A549 (cell line): ENCODE measurements at regions not wholly inside any gene's neighbourhood (a gene's known extent, or its start where the extent isn't known, plus 50 kb on each side); places are given as distances from the start of the nearest gene placed in this dataset.
"Not testable (repeated sequence)": the region's sequence is repeated elsewhere in the genome, so short reads cannot be mapped to it uniquely, and the experiment has no call there.

Source experiments
- ATAC-seq, 2 experiments: fragments of 200-7000 bp in 1 of 2; fragments of >200 bp in 1 of 2; cut with Nextera tagmentation in 1 of 2; cut with Tn5 transposase in 1 of 2; 3 replicates each; pipeline versions ENCODE4 v1.8.0 to v1.9.1; 2018 to 2020; ENCODE audit warnings: mild to moderate bottlenecking in 1 of 2, moderate library complexity in 1 of 2
- CTCF ChIA-PET: fragments of 300-600 bp; sonication (Branson Sonifier 250); formaldehyde crosslinking; extraction: SDS; loops from one replicate; lab custom pipeline; 2021; ENCODE audit warnings: antibody characterized with exemption, inconsistent platforms; lab: Yijun Ruan, JAX
- POLR2A ChIA-PET: fragments of 350-600 bp; formaldehyde crosslinking; extraction: SDS; loops from one replicate; lab custom pipeline; 2021; ENCODE audit warnings: antibody characterized with exemption, inconsistent platforms; lab: Yijun Ruan, JAX
- DNase-seq, 2 experiments: peaks; one replicate each; pipeline versions ENCODE4 v3.0.0 to v3.0.0-alpha.2; 2011 to 2016; ENCODE audit warnings: low read depth in 1 of 2, low spot score in 1 of 2
- FAIRE-seq: peaks from 2 replicates; lab custom pipeline; 2011; peaks lifted over from hg19 to GRCh38; lab: Jason Lieb, UNC
- H3K27ac ChIP-seq, 2 experiments: fragments of >200 bp; sonication (Bioruptor Twin); formaldehyde crosslinking; 3 replicates each; pipeline ENCODE4 v1.5.1; 2016 to 2017
- H3K4me1 ChIP-seq: fragments of >200 bp; sonication (Bioruptor Twin); formaldehyde crosslinking; 3 replicates; pipeline ENCODE4 v1.6.1; 2016
- H3K4me2 ChIP-seq: fragments of >200 bp; sonication (Bioruptor Twin); formaldehyde crosslinking; 3 replicates; pipeline ENCODE4 v1.6.1; 2016
- H3K4me3 ChIP-seq: fragments of >200 bp; sonication (Bioruptor Twin); formaldehyde crosslinking; 3 replicates; pipeline ENCODE4 v1.5.1; 2016
- H3K9me3 ChIP-seq: fragments of >200 bp; sonication (Bioruptor Twin); formaldehyde crosslinking; 3 replicates; pipeline ENCODE4 v1.6.1; 2016
- CBX2 ChIP-seq: fragments of 200-600 bp; sonication (generic); IDR thresholded peaks from 2 replicates; pipeline ENCODE4 v1.6.1; 2016; ENCODE audit warnings: low read depth, mild to moderate bottlenecking, borderline replicate concordance
- CBX8 ChIP-seq: fragments of 200-600 bp; sonication (generic); IDR thresholded peaks from 2 replicates; pipeline ENCODE4 v1.6.1; 2016
- CEBPB ChIP-seq, 2 experiments: fragments of >200 bp in 1 of 2; sonication (Bioruptor Twin) in 1 of 2; formaldehyde crosslinking in 1 of 2; IDR thresholded peaks; 2 replicates each; pipeline ENCODE4 v1.6.1; 2012 to 2016
- E2F6 ChIP-seq: IDR thresholded peaks from 2 replicates; pipeline ENCODE4 v1.6.1; 2012; ENCODE audit warnings: low read depth, borderline replicate concordance
- EHF ChIP-seq: fragments of 250-450 bp; sonication (Bioruptor Pico); IDR thresholded peaks from 2 replicates; pipeline ENCODE4 v1.5.0; 2020; ENCODE audit warnings: mild to moderate bottlenecking
- ELK1 ChIP-seq: fragments of 150-350 bp; IDR thresholded peaks from 2 replicates; pipeline ENCODE4 v1.6.1; 2014; ENCODE audit warnings: low read depth, mild to moderate bottlenecking, low read length
- FOSB ChIP-seq: fragments of 250-450 bp; sonication (Bioruptor Pico); IDR thresholded peaks from 2 replicates; pipeline ENCODE4 v1.5.0; 2020; ENCODE audit warnings: mild to moderate bottlenecking, moderate library complexity
- FOXS1 ChIP-seq: fragments of 250-450 bp; sonication (Bioruptor Pico); IDR thresholded peaks from 2 replicates; pipeline ENCODE4 v1.5.0; 2020; ENCODE audit warnings: mild to moderate bottlenecking, moderate library complexity
- GATA3 ChIP-seq: IDR thresholded peaks from 2 replicates; pipeline ENCODE4 v1.6.1; 2012; ENCODE audit warnings: borderline replicate concordance
- HDAC2 ChIP-seq: fragments of 200-600 bp; sonication (generic); IDR thresholded peaks from 2 replicates; pipeline ENCODE4 v1.6.1; 2016
- HES2 ChIP-seq: fragments of >200 bp; sonication (Bioruptor Twin); formaldehyde crosslinking; IDR thresholded peaks from 2 replicates; pipeline ENCODE4 v1.6.1; 2016
- HEYL ChIP-seq: fragments of 250-450 bp; sonication (Bioruptor Pico); IDR thresholded peaks from 2 replicates; pipeline ENCODE4 v1.8.0; 2021; ENCODE audit warnings: mild to moderate bottlenecking, moderate library complexity
- HMGXB4 ChIP-seq: fragments of 250-450 bp; sonication (Bioruptor Pico); IDR thresholded peaks from 2 replicates; pipeline ENCODE4 v1.5.0; 2021; ENCODE audit warnings: mild to moderate bottlenecking, moderate library complexity, borderline replicate concordance
- HOXA7 ChIP-seq: fragments of 250-450 bp; sonication (Bioruptor Pico); IDR thresholded peaks from 2 replicates; pipeline ENCODE4 v1.5.0; 2020; ENCODE audit warnings: mild to moderate bottlenecking, moderate library complexity
- HOXB13 ChIP-seq: fragments of 250-450 bp; sonication (Bioruptor Pico); IDR thresholded peaks from 2 replicates; pipeline ENCODE4 v1.5.0; 2020; ENCODE audit warnings: low read depth, mild to moderate bottlenecking, moderate library complexity
- HOXB5 ChIP-seq: fragments of 250-450 bp; sonication (Bioruptor Pico); IDR thresholded peaks from 2 replicates; pipeline ENCODE4 v1.5.0; 2020; ENCODE audit warnings: mild to moderate bottlenecking, moderate library complexity
- JUN ChIP-seq, 2 experiments: fragments of >200 bp; sonication (Bioruptor Twin); formaldehyde crosslinking; IDR thresholded peaks; 2 replicates in 1 of 2; 3 replicates in 1 of 2; pipeline ENCODE4 v1.6.1; 2016 to 2017
- KDM1A ChIP-seq: fragments of 200-600 bp; sonication (generic); IDR thresholded peaks from 2 replicates; pipeline ENCODE4 v1.6.1; 2016; ENCODE audit warnings: low read depth, mild to moderate bottlenecking
- KDM5A ChIP-seq: fragments of 200-600 bp; sonication (generic); IDR thresholded peaks from 2 replicates; pipeline ENCODE4 v1.6.1; 2016; ENCODE audit warnings: antibody characterized with exemption, mild to moderate bottlenecking
- NR3C1 ChIP-seq: fragments of >200 bp; sonication (Bioruptor Twin); formaldehyde crosslinking; IDR thresholded peaks from 3 replicates; pipeline ENCODE4 v1.6.1; 2017
- PHF8 ChIP-seq: fragments of 200-600 bp; sonication (generic); IDR thresholded peaks from 2 replicates; pipeline ENCODE4 v1.6.1; 2016; ENCODE audit warnings: low read depth, mild to moderate bottlenecking, antibody characterized with exemption, moderate library complexity, borderline replicate concordance
- POLR2AphosphoS2 ChIP-seq: conservative IDR thresholded peaks from 2 replicates; pipeline ENCODE4 v1.6.1; 2012; ENCODE audit warnings: low read length, improper control_type of control experiment, inconsistent platforms
- REST ChIP-seq: fragments of 200-600 bp; sonication (generic); IDR thresholded peaks from 2 replicates; pipeline ENCODE4 v1.6.1; 2016; ENCODE audit warnings: antibody characterized with exemption, mild to moderate bottlenecking, moderate library complexity
- RNF2 ChIP-seq: fragments of 200-600 bp; sonication (generic); IDR thresholded peaks from 2 replicates; pipeline ENCODE4 v1.6.1; 2016; ENCODE audit warnings: low read depth, mild to moderate bottlenecking, antibody characterized with exemption, moderate library complexity, borderline replicate concordance
- TP53 ChIP-seq: fragments of 250-450 bp; sonication (Bioruptor Pico); IDR thresholded peaks from 2 replicates; pipeline ENCODE4 v1.5.0; 2021; ENCODE audit warnings: mild to moderate bottlenecking, moderate library complexity
- ZC3H11A ChIP-seq: fragments of 450-650 bp; IDR thresholded peaks from 2 replicates; pipeline ENCODE4 v1.6.1; 2014; ENCODE audit warnings: antibody characterized with exemption, mild to moderate bottlenecking
- WGBS: methylation state at CpG from one replicate; pipeline ENCODE4 v1.1.6; 2017; ENCODE audit errors: missing lambda C conversion rate; 5-methylcytosine and 5-hydroxymethylcytosine counted together

- no peak overlapping the region for H3K4me2 ChIP-seq
- no peak overlapping the region for H3K4me3 ChIP-seq
- WGBS = 0% methylated on average over 3 of the region's 3 CpGs
- no peaks in the 10 kb centered on the region for H3K9me3 ChIP-seq
- TF ChIP-seq E2F6 = no peak
- TF ChIP-seq EHF (CRISPR knock-in tag) = no peak
- no peak for TF ChIP-seq POLR2AphosphoS2
- no peak for TF ChIP-seq CBX2
- no peak for TF ChIP-seq TP53 (CRISPR knock-in tag)
- no peak for TF ChIP-seq HES2
- no peak for TF ChIP-seq REST
- TF ChIP-seq HOXA7 = no peak
- TF ChIP-seq HMGXB4 = no peak
- TF ChIP-seq ZC3H11A = no peak
- no peak for TF ChIP-seq HOXB5
- TF ChIP-seq HDAC2 = no peak
- TF ChIP-seq CBX8 = no peak
- TF ChIP-seq HEYL (CRISPR knock-in tag) = no peak
- TF ChIP-seq FOXS1 (CRISPR knock-in tag) = no peak
- TF ChIP-seq, all 56 proteins: peak for 0
- no peak for FAIRE-seq
- DNase-seq = no peak
- ATAC-seq = no peak
- ChIA-PET CTCF (no interaction called here), POLR2A (no interaction called here)
- H3K4me1 ChIP-seq = no peaks in the 10 kb centered on the region
- no peak overlapping the region for H3K27ac ChIP-seq
These were observed 1705.5 kb upstream of the PIK3C3 start for GRCh38 chr18:40249390-40250080.

- WGBS = 52% methylated on average over 5 of the region's 5 CpGs
- H3K9me3 ChIP-seq, CTCF ChIA-PET, H3K4me2 ChIP-seq, H3K4me1 ChIP-seq, H3K4me3 ChIP-seq, ATAC-seq, POLR2A ChIA-PET, DNase-seq, FAIRE-seq, H3K27ac ChIP-seq: not testable (repeated sequence)
These were observed 1709.4 kb upstream of the PIK3C3 start for GRCh38 chr18:40245612-40246011.

- POLR2A ChIA-PET = no interaction called here
- H3K27ac ChIP-seq = no peak overlapping the region
- TF ChIP-seq ELK1 (no peak), HEYL (CRISPR knock-in tag) (no peak), CEBPB (IDR thresholded peaks at IDR 0.05) (no peak), PHF8 (no peak), JUN (IDR thresholded peaks at IDR 0.05) (no peak), KDM1A (no peak), NR3C1 (no peak), RNF2 (no peak), HOXB13 (CRISPR knock-in tag) (no peak), KDM5A (no peak), FOSB (CRISPR knock-in tag) (no peak), GATA3 (no peak)
- TF ChIP-seq, all 56 proteins: peak for 0
- 0% methylated on average over 1 of the region's 1 CpG for WGBS
- DNase-seq (no peak), FAIRE-seq (no peak), ATAC-seq (no peak)
- Histone ChIP-seq H3K4me3 (no peak overlapping the region), H3K9me3 (no peaks in the 10 kb centered on the region), H3K4me2 (no peak overlapping the region), H3K4me1 (no peaks in the 10 kb centered on the region)
- CTCF ChIA-PET = no interaction called here
These were observed 1711.4 kb upstream of the PIK3C3 start for GRCh38 chr18:40243607-40244006.
